Spleen (tissue), 7 donors: ENCODE measurements at regions not wholly inside any gene's neighbourhood (a gene's known extent, or its start where the extent isn't known, plus 50 kb on each side); places are given as distances from the start of the nearest gene placed in this dataset.

Experiments
- CTCF ChIP-seq, 11 experiments: fragments of 200-600 bp in 7 of 11; fragments of 450-650 bp in 4 of 11; sonication (generic) in 4 of 11; IDR thresholded peaks in 8 of 11; conservative IDR thresholded peaks in 3 of 11; 1 replicate in 7 of 11; 2 replicates in 4 of 11; pipeline versions ENCODE4 v1.4.0 to v1.8.0; 2016 to 2021; ENCODE audit warnings: antibody characterized with exemption in 11 of 11, inconsistent platforms in 4 of 11, mild to moderate bottlenecking in 1 of 11
- POLR2A ChIP-seq, 3 donors: fragments of 450-650 bp; IDR thresholded peaks; one replicate each; pipeline ENCODE4 v1.5.1; 2017; ENCODE audit warnings: antibody characterized with exemption in 3 of 3, mild to moderate bottlenecking in 1 of 3
- POLR2AphosphoS5 ChIP-seq, 3 donors: sonication (generic); formaldehyde crosslinking; IDR thresholded peaks; one replicate each; pipeline ENCODE4 v1.5.1; 2017; ENCODE audit warnings: antibody characterized with exemption in 3 of 3
- donor health status: DM: no; HTN: no; CAD: no; lungs with moderate emphysema.
- donor health status: DM: no; HTN: no; CAD: no.
- donor health status: DM: no; HTN: no; CAD: no.

GRCh38 chr2:62402156-62402555 is 103.8 kb downstream of the TMEM17 start:
- TF ChIP-seq CTCF (IDR thresholded peaks at IDR 0.05 in 8 of 11, conservative IDR thresholded peaks at IDR 0.05 in 3 of 11) = no peak
- TF ChIP-seq POLR2A (IDR thresholded peaks at IDR 0.05) = no peak
- TF ChIP-seq POLR2AphosphoS5 (IDR thresholded peaks at IDR 0.05) = no peak
